HG02571 (cell line): ENCODE measurements at regions not wholly inside any gene's neighbourhood (a gene's known extent, or its start where the extent isn't known, plus 50 kb on each side); places are given as distances from the start of the nearest gene placed in this dataset.

Experiments used
- ATAC-seq: cut with Tn5 transposase; IDR thresholded peaks from one replicate; pipeline ENCODE4 v1.9.1; 2021; ENCODE audit warnings: mild to moderate bottlenecking, moderate library complexity; ENCODE audit not compliant: unreplicated experiment

- no peak for ATAC-seq
These were observed 414.7 kb downstream of the LPIN1 start for GRCh38 chr2:12161085-12161484.

DNA sequence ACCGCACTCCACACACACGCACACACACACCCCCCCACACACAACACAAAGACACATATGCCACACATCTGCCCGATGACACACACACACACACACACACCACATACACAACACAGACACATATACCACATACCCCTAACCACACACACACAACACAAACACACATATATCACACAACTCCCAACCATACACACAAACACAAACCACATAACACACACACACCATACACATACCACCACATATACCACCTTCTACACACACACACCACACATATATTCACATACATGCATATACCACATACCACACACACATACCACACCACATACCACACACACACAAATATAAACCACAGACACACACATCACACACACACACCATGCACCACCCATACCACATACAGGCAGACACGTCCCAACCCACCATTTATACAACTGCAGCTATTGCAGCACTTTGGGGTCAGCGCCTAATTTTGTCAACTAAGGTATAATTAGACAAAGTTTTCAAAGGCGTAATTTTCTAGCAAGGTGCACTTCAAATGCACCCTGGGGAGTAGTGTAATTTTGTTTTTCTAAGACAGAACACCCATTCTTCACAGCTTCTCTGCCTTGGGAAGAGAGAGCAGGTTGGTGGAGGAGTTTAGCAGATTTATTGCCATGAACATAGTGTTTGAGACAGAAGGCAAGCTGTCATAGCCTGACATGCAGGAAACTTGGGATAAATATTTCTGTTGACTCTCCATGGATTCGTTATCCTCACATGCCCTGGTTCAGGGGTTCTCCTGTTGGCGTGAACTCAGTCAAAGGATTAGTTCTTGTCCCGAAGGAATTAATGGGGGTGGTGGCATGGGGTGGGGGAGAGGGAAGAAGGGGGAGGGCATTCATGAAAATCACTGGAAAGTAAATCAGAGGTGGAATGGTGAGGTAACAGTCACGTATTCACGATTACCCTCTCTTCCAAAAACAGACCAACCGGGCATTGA is 416.1 kb downstream of the LPIN1 start:
- ATAC-seq, result no peak

- no peak for ATAC-seq
These were observed 417.4 kb downstream of the LPIN1 start for GRCh38 chr2:12163866-12164265.

GRCh38 chr2:12164689-12165088 is 418.3 kb downstream of the LPIN1 start:
- ATAC-seq, result no peak

DNA sequence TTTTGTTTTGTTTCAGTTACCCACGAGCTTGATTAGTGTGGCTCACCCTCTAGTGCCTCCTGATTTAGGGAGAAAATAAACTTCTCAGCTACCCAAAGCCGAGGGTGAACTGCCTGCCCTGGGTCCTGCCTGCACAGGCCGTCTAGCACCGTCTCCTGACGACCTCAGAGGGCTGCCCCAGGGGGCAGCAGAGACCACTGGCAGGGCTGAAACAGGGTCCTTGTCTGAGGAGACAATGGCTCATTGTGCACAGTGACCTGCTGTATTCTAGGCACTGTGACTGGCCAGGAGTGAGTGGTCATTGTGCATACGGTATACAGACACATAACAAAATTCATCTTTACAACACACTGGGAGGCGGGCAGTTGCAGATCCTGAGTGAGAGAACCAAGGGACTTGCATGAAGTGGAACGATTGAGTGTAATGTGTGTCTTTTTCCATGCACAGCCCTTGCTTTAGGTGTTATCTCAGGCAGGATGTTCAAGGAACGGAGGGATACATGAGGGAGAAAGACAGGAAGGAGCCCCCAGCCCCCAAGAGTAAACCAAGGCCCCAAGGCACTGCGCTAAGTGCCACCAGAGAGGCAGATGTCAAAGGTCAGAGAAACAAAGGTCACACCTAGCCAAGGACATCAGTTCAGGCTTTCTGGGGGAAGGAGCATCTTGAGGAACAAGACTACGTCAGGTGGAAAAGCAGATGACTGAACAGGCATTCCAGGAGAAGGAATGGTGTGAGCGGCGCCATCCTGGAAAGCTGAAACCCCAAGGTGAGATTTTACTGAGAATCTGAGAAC is 421.3 kb downstream of the LPIN1 start:
- ATAC-seq, result no peak

GRCh38 chr2:12168354-12168753 is 421.9 kb downstream of the LPIN1 start:
- ATAC-seq, result no peak

- ATAC-seq, result no peak
These were observed 422.5 kb downstream of the LPIN1 start for GRCh38 chr2:12168791-12169388.

- no peak for ATAC-seq
These were observed 423.3 kb downstream of the LPIN1 start for GRCh38 chr2:12169721-12170120.

DNA sequence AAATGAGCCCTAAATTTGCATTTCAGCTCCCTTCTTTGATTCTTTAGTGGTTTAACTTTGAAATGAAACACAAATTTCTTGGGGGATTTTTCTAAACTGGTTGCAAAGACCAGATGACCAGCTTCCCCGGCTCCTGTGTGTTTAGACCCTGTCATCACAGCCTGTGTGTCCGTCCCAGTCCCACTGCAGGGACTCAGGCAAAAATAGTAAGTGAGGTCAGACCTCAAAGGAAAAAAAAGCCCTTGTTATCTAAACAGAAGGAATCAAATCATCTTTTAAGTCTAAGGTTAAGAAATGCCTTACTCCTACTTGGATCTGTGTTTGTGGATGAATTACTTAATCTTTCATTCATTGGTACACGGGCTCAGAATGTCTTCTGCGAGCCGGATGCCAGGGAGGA is 423.7 kb downstream of the LPIN1 start:
- ATAC-seq, result no peak

GRCh38 chr2:12173271-12173942 is 427.0 kb downstream of the LPIN1 start:
- no peak for ATAC-seq

- ATAC-seq, result no peak
These were observed 427.5 kb downstream of the LPIN1 start for GRCh38 chr2:12173943-12174340.

DNA sequence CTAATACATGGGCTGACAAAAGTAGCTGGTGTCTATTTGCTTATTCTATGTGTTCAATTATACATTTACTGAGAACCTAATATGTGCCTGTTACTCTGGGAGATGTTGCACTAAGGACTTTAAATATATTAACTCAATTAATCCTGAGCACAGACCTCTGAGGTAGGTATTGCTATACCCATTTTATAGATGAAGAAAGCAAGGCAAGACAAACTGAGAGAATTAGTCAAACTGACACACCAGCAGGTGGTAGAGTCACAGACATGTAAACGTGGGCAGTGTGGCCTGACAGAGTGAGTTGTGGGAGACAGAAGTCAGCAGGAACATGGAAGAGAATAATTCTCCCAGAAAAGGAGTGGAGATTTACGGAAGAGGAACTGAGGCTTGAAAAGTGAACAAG is 428.9 kb downstream of the LPIN1 start:
- no peak for ATAC-seq

- peak; percentile 84 for ATAC-seq
These were observed 430.4 kb downstream of the LPIN1 start for GRCh38 chr2:12176623-12177454.

- peak; percentile 67 for ATAC-seq
These were observed 431.2 kb downstream of the LPIN1 start for GRCh38 chr2:12177455-12178288.

- ATAC-seq, result no peak
These were observed 432.1 kb downstream of the LPIN1 start for GRCh38 chr2:12178289-12179080.

GRCh38 chr2:12180031-12180430 is 433.6 kb downstream of the LPIN1 start:
- ATAC-seq, result no peak

- ATAC-seq, result no peak
These were observed 436.7 kb downstream of the LPIN1 start for GRCh38 chr2:12183032-12183645.

DNA sequence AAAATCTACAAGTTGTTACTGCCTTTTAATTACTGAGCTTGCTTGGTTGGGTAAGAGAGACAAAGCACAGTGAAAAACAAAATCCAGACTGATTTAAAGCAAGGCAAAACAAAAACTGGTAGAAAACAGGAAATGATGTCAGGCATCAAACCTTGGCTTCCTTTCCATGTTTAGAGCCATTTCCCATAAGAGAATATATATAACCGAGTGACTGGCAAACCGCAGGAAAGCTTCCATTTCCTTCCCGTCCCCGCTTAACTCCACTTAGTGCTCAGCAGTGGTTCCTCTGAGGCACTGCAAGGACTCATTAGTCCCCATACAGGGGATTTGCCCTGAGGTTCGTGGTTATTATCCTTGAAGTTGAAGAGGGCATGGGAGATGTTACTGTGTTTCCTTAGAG is 446.3 kb downstream of the LPIN1 start:
- ATAC-seq, result no peak
